ENCODE measurements at regions not wholly inside any gene's neighbourhood (a gene's known extent, or its start where the extent isn't known, plus 50 kb on each side); places are given as distances from the start of the nearest gene placed in this dataset.

GRCh38 chr4:55754754-55755350, 64.7 kb upstream of the EXOC1L start:
- Histone ChIP-seq H3K27me3 (replicated peaks; ENCODE audit: control insufficient read depth, insufficient read depth, low read length) (no peaks in the 10 kb centered on the region; the same call in 1 of the 2 replicates), H3K4me3 (replicated peaks; ENCODE audit: low read depth, low read length) (no peak overlapping the region), H3K36me3 (ENCODE audit: control insufficient read depth, insufficient read depth, low read length) (no peaks in the 10 kb centered on the region)
- no peak for DNase-seq (ENCODE audit: extremely low read depth, insufficient read length)
- TF ChIP-seq CTCF (IDR thresholded peaks at IDR 0.05; ENCODE audit: insufficient read depth, low read length, poor library complexity, severe bottlenecking): no peak

GRCh38 chr4:55756208-55756607, 63.4 kb upstream of the EXOC1L start:
- no peak for TF ChIP-seq CTCF (IDR thresholded peaks at IDR 0.05; ENCODE audit: insufficient read depth, low read length, poor library complexity, severe bottlenecking)
- Histone ChIP-seq H3K27me3 (replicated peaks; ENCODE audit: control insufficient read depth, insufficient read depth, low read length) (no peaks in the 10 kb centered on the region; the same call in 1 of the 2 replicates), H3K36me3 (ENCODE audit: control insufficient read depth, insufficient read depth, low read length) (no peaks in the 10 kb centered on the region), H3K4me3 (replicated peaks; ENCODE audit: low read depth, low read length) (no peak overlapping the region)
- DNase-seq (ENCODE audit: extremely low read depth, insufficient read length): no peak

- H3K36me3 ChIP-seq (ENCODE audit: control insufficient read depth, insufficient read depth, low read length): no peaks in the 10 kb centered on the region
- TF ChIP-seq CTCF (IDR thresholded peaks at IDR 0.05; ENCODE audit: insufficient read depth, low read length, poor library complexity, severe bottlenecking): no peak
- H3K27me3 ChIP-seq (replicated peaks; ENCODE audit: control insufficient read depth, insufficient read depth, low read length): no peaks in the 10 kb centered on the region
- H3K4me3 ChIP-seq (replicated peaks; ENCODE audit: low read depth, low read length): no peak overlapping the region
- DNase-seq (ENCODE audit: extremely low read depth, insufficient read length): no peak
Measured at GRCh38 chr4:55757356-55757952, 62.1 kb upstream of the EXOC1L start.

- Histone ChIP-seq H3K27me3 (replicated peaks; ENCODE audit: control insufficient read depth, insufficient read depth, low read length) (no peaks in the 10 kb centered on the region), H3K4me3 (replicated peaks; ENCODE audit: low read depth, low read length) (no peak overlapping the region), H3K36me3 (ENCODE audit: control insufficient read depth, insufficient read depth, low read length) (no peaks in the 10 kb centered on the region)
- no peak for DNase-seq (ENCODE audit: extremely low read depth, insufficient read length)
- no peak for TF ChIP-seq CTCF (IDR thresholded peaks at IDR 0.05; ENCODE audit: insufficient read depth, low read length, poor library complexity, severe bottlenecking)
Measured at GRCh38 chr4:55758066-55758465, 61.5 kb upstream of the EXOC1L start.

GRCh38 chr4:55758570-55758969, 61.0 kb upstream of the EXOC1L start:
- Histone ChIP-seq H3K4me3 (replicated peaks; ENCODE audit: low read depth, low read length) (no peak overlapping the region), H3K36me3 (ENCODE audit: control insufficient read depth, insufficient read depth, low read length) (no peaks in the 10 kb centered on the region)
- DNase-seq (ENCODE audit: extremely low read depth, insufficient read length): no peak

More at GRCh38 chr4:55758570-55758969, 61.0 kb upstream of the EXOC1L start:
- no peaks in the 10 kb centered on the region for H3K27me3 ChIP-seq (replicated peaks; ENCODE audit: control insufficient read depth, insufficient read depth, low read length)
- TF ChIP-seq CTCF (IDR thresholded peaks at IDR 0.05; ENCODE audit: insufficient read depth, low read length, poor library complexity, severe bottlenecking): no peak

All from GM06990 (cell line).